K562 (cell line): ENCODE measurements at regions not wholly inside any gene's neighbourhood (a gene's known extent, or its start where the extent isn't known, plus 50 kb on each side); places are given as distances from the start of the nearest gene placed in this dataset.

ENCODE experiments used
- ATAC-seq: fragments of 200-7000 bp; cut with Tn5 transposase; 3 replicates; pipeline ENCODE4 v1.9.1; 2020; ENCODE audit warnings: moderate library complexity
- BruUV-seq: library from RNA; stranded (reverse); fragments of 400-500 nt; replicated peaks from 2 replicates; lab custom pipeline; 2021; lab: Mats Ljungman, UMichigan
- CTCF ChIA-PET: fragments of 300-600 bp; formaldehyde crosslinking; extraction: SDS; loops from one replicate; lab custom pipeline; 2021; ENCODE audit warnings: low intra/inter-chr PET ratio; lab: Yijun Ruan, JAX
- POLR2A ChIA-PET: fragments of 300-600, 350-650 bp; sonication (Branson Sonifier 250); formaldehyde crosslinking; extraction: SDS; loops from one replicate; lab custom pipeline; 2021; ENCODE audit warnings: antibody characterized with exemption, inconsistent platforms; lab: Yijun Ruan, JAX
- DNase-seq, 4 experiments: peaks; one replicate each; pipeline versions ENCODE4 v3.0.0 to v3.0.0-alpha.2; 2011 to 2018; ENCODE audit warnings: low spot score in 3 of 4, mixed read lengths in 3 of 4; ENCODE audit errors: extremely low read depth in 1 of 4
- FAIRE-seq: peaks from 2 replicates; lab custom pipeline; 2011; peaks lifted over from hg19 to GRCh38; lab: Jason Lieb, UNC
- H2AFZ ChIP-seq: 2 replicates; pipeline ENCODE4 v1.6.0; 2011; ENCODE audit warnings: low read depth, low read length, control low read depth, inconsistent platforms
- H3K27ac ChIP-seq: fragments of 200-600 bp; 3 replicates; pipeline ENCODE4 v1.8.0; 2011; ENCODE audit warnings: low read depth, mild to moderate bottlenecking, control low read depth, inconsistent platforms, low read length, moderate library complexity, mixed read lengths; ENCODE audit errors: extremely low read depth
- H3K27me3 ChIP-seq, 2 experiments: fragments of 300-600 bp in 1 of 2; 2 replicates in 1 of 2; 3 replicates in 1 of 2; pipeline versions ENCODE4 v1.6.0 to v1.8.0; 2011; ENCODE audit warnings: inconsistent platforms in 2 of 2, low read length in 2 of 2, mild to moderate bottlenecking in 1 of 2, mixed read lengths in 1 of 2, moderate library complexity in 1 of 2; ENCODE audit not compliant: control insufficient read depth in 2 of 2, insufficient read depth in 2 of 2
- H3K36me3 ChIP-seq: fragments of 300-600 bp; 3 replicates; pipeline ENCODE4 v1.8.0; 2011; ENCODE audit warnings: mild to moderate bottlenecking, low read length, inconsistent platforms; ENCODE audit not compliant: control insufficient read depth, insufficient read depth
- H3K4me1 ChIP-seq, 2 experiments: fragments of 200-600 bp in 1 of 2; replicated peaks in 1 of 2; 2 replicates in 1 of 2; 3 replicates in 1 of 2; pipeline versions ENCODE4 v1.5.1 to v1.8.0; 2011; ENCODE audit warnings: inconsistent platforms in 2 of 2, low read length in 2 of 2, mild to moderate bottlenecking in 1 of 2, mixed read lengths in 1 of 2, moderate library complexity in 1 of 2; ENCODE audit not compliant: control insufficient read depth in 2 of 2, insufficient read depth in 2 of 2
- H3K4me2 ChIP-seq: 2 replicates; pipeline ENCODE4 v1.6.1; 2011; ENCODE audit warnings: low read length, control low read depth, inconsistent platforms, mixed read lengths; ENCODE audit not compliant: insufficient read depth
- H3K4me3 ChIP-seq: fragments of 200-600 bp; sonication (generic), shearing (Covaris generic); 2 replicates; pipeline ENCODE4 v1.5.1; 2016; ENCODE audit warnings: control low read depth, inconsistent platforms
- H3K79me2 ChIP-seq: fragments of 200-600 bp; 3 replicates; pipeline ENCODE4 v1.8.0; 2011; ENCODE audit warnings: low read length, inconsistent platforms; ENCODE audit not compliant: control insufficient read depth, insufficient read depth
- H3K9ac ChIP-seq, 2 experiments: 2 replicates each; pipeline versions ENCODE4 v1.6.0 to v1.6.1; 2011; ENCODE audit warnings: low read depth in 2 of 2, low read length in 2 of 2, control low read depth in 1 of 2, inconsistent platforms in 1 of 2, mild to moderate bottlenecking in 1 of 2, mixed read lengths in 1 of 2; ENCODE audit not compliant: insufficient read depth in 1 of 2
- H3K9me1 ChIP-seq: one replicate; pipeline ENCODE4 v1.6.0; 2011; ENCODE audit warnings: inconsistent platforms, mild to moderate bottlenecking, low read length, moderate library complexity; ENCODE audit not compliant: control insufficient read depth, insufficient read depth
- H3K9me3 ChIP-seq: replicated peaks from 2 replicates; pipeline ENCODE4 v1.5.1; 2011; ENCODE audit warnings: low read depth, low read length, inconsistent platforms; ENCODE audit not compliant: control insufficient read depth, insufficient read depth
- H4K20me1 ChIP-seq: replicated peaks from 2 replicates; pipeline ENCODE4 v1.6.1; 2011; ENCODE audit warnings: low read length, inconsistent platforms, mixed read lengths; ENCODE audit not compliant: control insufficient read depth, insufficient read depth
- BCL6 ChIP-seq: fragments of 250-450 bp; sonication (Bioruptor Pico); IDR thresholded peaks from 2 replicates; pipeline ENCODE4 v1.4.0; 2020
- E2F4 ChIP-seq: sonication (generic); formaldehyde crosslinking; IDR thresholded peaks from 2 replicates; pipeline ENCODE4 v1.8.0; 2022; ENCODE audit warnings: mild to moderate bottlenecking, low read depth, missing genetic modification reagents
- GTF2F1 ChIP-seq: IDR thresholded peaks from 2 replicates; pipeline ENCODE4 v1.6.1; 2011; ENCODE audit warnings: low read depth, low read length, improper control_type of control experiment
- NCOA6 ChIP-seq: fragments of 450-650 bp; IDR thresholded peaks from 2 replicates; pipeline ENCODE4 v1.6.1; 2017; ENCODE audit warnings: mild to moderate bottlenecking
- PKNOX1 ChIP-seq: fragments of 450-650 bp; IDR thresholded peaks from 2 replicates; pipeline ENCODE4 v1.6.1; 2016
- SMAD1 ChIP-seq: fragments of 150-350 bp; IDR thresholded peaks from 2 replicates; pipeline ENCODE4 v1.6.1; 2014; ENCODE audit warnings: low read length, low read depth; ENCODE audit not compliant: partially characterized antibody
- SMARCA4 ChIP-seq: fragments of 450-650 bp; IDR thresholded peaks from 2 replicates; pipeline ENCODE4 v1.6.1; 2016
- SPI1 ChIP-seq: IDR thresholded peaks from 2 replicates; pipeline ENCODE4 v1.6.1; 2011; ENCODE audit warnings: low read depth, low read length, control low read depth, borderline replicate concordance
- ZNF12 ChIP-seq: sonication (generic); formaldehyde crosslinking; IDR thresholded peaks from 2 replicates; pipeline ENCODE4 v1.4.0; 2020; ENCODE audit warnings: mild to moderate bottlenecking, missing genetic modification reagents
- ZNF134 ChIP-seq: fragments of 250-450 bp; sonication (Bioruptor Pico); conservative IDR thresholded peaks from 2 replicates; pipeline ENCODE4 v1.4.0; 2020
- ZNF165 ChIP-seq: fragments of 250-450 bp; sonication (Bioruptor Pico); IDR thresholded peaks from 2 replicates; pipeline ENCODE4 v1.4.0; 2020; ENCODE audit warnings: borderline replicate concordance
- ZNF280A ChIP-seq: fragments of 450-650 bp; IDR thresholded peaks from 2 replicates; pipeline ENCODE4 v1.6.1; 2018; ENCODE audit warnings: mild to moderate bottlenecking, low read depth; ENCODE audit not compliant: partially characterized antibody
- WGBS: fragments of 100-300 bp; shearing (Covaris generic); methylation state at CpG from one replicate; pipeline ENCODE4 v1.1.6; 2016; ENCODE audit warnings: low coverage, mixed read lengths; ENCODE audit not compliant: insufficient coverage; ENCODE audit errors: missing lambda C conversion rate; 5-methylcytosine and 5-hydroxymethylcytosine counted together
- in situ Hi-C: fragments of 300-500 bp; cut with MboI; formaldehyde crosslinking; loops from 4 replicates; pipeline ENCODE4 v1.15.0; 2018; ENCODE audit warnings: inconsistent platforms, mixed read lengths
- intact Hi-C: fragments of 100-400 bp; cut with micrococcal nuclease; formaldehyde crosslinking; loops from 2 replicates; pipeline ENCODE4 v1.14.2; 2022

- TF ChIP-seq ZNF165 (CRISPR knock-in tag) = no peak
- no peak for TF ChIP-seq E2F4 (CRISPR knock-in tag)
- no peak for TF ChIP-seq BCL6
- TF ChIP-seq SPI1 = no peak
- TF ChIP-seq ZNF280A = no peak
- TF ChIP-seq SMARCA4 = no peak
- TF ChIP-seq ZNF134 (CRISPR knock-in tag) = no peak
- TF ChIP-seq GTF2F1 = no peak
- no peak for TF ChIP-seq NCOA6
- no peak for TF ChIP-seq PKNOX1
- TF ChIP-seq SMAD1 = no peak
- TF ChIP-seq ZNF12 = no peak
- Histone ChIP-seq H3K4me3 (no peak overlapping the region), H3K36me3 (no peaks in the 10 kb centered on the region), H3K27me3 (no peaks in the 10 kb centered on the region; a peak in 1 of 5 replicates), H3K4me1 (no peaks in the 10 kb centered on the region), H3K9me1 (no peaks in the 10 kb centered on the region), H4K20me1 (no peaks in the 10 kb centered on the region), H3K27ac (no peak overlapping the region), H3K9me3 (no peaks in the 10 kb centered on the region), H3K79me2 (no peaks in the 10 kb centered on the region), H3K9ac (no peak overlapping the region), H2AFZ (no peak overlapping the region), H3K4me2 (no peak overlapping the region)
- FAIRE-seq = no peak
- in situ Hi-C loops = no loop called here
- no peak for DNase-seq
- 19% methylated on average over 1 of the region's 1 CpG for WGBS
- POLR2A ChIA-PET = interaction anchor here (1.1 kb wide), 1 partner anchor 15 kb away, joined by 3 read pairs; no protein-coding TSS in a partner anchor
- no TSS peak for BruUV-seq
- CTCF ChIA-PET = no interaction called here
- ATAC-seq = no peak
- intact Hi-C loops = no loop called here
Measured at GRCh38 chr5:96022971-96023370, 61.3 kb upstream of the ELL2 start.
